ENCODE measurements at regions not wholly inside any gene's neighbourhood (a gene's known extent, or its start where the extent isn't known, plus 50 kb on each side); places are given as distances from the start of the nearest gene placed in this dataset.

- H3K27ac Mint-ChIP-seq = no peak overlapping the region
- no peak overlapping the region for H3K4me3 Mint-ChIP-seq (ENCODE audit: low read depth)
- H3K9me3 Mint-ChIP-seq = no peaks in the 10 kb centered on the region
- no peaks in the 10 kb centered on the region for H3K4me1 Mint-ChIP-seq (ENCODE audit: low read depth)
- intact Hi-C loops (cut with micrococcal nuclease) = no loop called here
- H3K27me3 Mint-ChIP-seq (ENCODE audit: low read depth) = no peaks in the 10 kb centered on the region
- H3K36me3 Mint-ChIP-seq (ENCODE audit: low read depth) = no peaks in the 10 kb centered on the region
- DNase-seq (ENCODE audit: low spot score) = no peak
These were observed 155.5 kb upstream of the STARD13 start for GRCh38 chr13:33441015-33441414.

DNA sequence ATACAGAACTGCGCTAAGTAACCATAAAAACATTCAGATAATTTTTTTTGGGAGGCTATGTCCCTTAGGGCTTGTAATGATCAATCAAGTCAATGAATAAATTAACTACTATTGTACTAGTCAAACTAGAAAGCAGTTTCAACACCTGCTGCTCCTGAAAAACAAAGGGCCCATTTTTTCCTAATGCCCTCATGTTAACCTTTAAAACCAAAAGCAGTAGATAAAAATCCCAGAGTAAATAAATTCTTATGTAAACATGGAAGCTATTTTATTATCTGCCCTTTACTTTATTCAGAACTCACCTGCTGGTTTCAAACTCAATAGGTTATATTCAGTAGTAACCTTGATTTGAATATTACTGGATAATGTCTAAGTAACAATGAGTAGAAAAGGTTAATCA, 159.5 kb upstream of the STARD13 start:
- no peak for DNase-seq (ENCODE audit: low spot score)
- no peaks in the 10 kb centered on the region for H3K4me1 Mint-ChIP-seq (ENCODE audit: low read depth)
- no peak overlapping the region for H3K27ac Mint-ChIP-seq
- no peaks in the 10 kb centered on the region for H3K36me3 Mint-ChIP-seq (ENCODE audit: low read depth)
- no peaks in the 10 kb centered on the region for H3K9me3 Mint-ChIP-seq
- H3K4me3 Mint-ChIP-seq (ENCODE audit: low read depth) = no peak overlapping the region
- intact Hi-C loops (cut with micrococcal nuclease) = no loop called here
- H3K27me3 Mint-ChIP-seq (ENCODE audit: low read depth) = peaks cover 3% of the 10 kb centered on the region

DNA sequence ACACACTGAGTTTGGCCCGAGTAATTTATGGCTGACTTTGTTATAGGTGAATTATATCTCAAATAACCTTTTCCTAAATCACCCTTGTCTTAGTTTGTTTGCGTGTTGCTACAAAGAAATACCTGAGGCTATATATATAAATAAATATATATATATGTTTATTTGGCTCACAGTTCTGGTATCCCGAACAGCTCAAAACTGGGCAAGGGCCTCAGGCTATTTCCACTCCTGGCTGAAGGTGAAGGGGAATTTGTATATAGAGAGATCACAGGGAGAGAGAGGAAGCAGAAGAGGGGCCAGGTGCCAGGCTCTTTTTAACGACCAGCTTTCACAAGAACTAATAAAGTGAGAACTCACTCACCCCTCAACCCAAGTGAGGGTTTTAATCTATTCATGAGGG, 159.9 kb upstream of the STARD13 start:
- intact Hi-C loops (cut with micrococcal nuclease) = no loop called here
- no peaks in the 10 kb centered on the region for H3K36me3 Mint-ChIP-seq (ENCODE audit: low read depth)
- peaks cover 3% of the 10 kb centered on the region for H3K27me3 Mint-ChIP-seq (ENCODE audit: low read depth)
- H3K4me3 Mint-ChIP-seq (ENCODE audit: low read depth) = no peak overlapping the region
- H3K4me1 Mint-ChIP-seq (ENCODE audit: low read depth) = no peaks in the 10 kb centered on the region
- H3K9me3 Mint-ChIP-seq = no peaks in the 10 kb centered on the region
- no peak for DNase-seq (ENCODE audit: low spot score)
- no peak overlapping the region for H3K27ac Mint-ChIP-seq

DNA sequence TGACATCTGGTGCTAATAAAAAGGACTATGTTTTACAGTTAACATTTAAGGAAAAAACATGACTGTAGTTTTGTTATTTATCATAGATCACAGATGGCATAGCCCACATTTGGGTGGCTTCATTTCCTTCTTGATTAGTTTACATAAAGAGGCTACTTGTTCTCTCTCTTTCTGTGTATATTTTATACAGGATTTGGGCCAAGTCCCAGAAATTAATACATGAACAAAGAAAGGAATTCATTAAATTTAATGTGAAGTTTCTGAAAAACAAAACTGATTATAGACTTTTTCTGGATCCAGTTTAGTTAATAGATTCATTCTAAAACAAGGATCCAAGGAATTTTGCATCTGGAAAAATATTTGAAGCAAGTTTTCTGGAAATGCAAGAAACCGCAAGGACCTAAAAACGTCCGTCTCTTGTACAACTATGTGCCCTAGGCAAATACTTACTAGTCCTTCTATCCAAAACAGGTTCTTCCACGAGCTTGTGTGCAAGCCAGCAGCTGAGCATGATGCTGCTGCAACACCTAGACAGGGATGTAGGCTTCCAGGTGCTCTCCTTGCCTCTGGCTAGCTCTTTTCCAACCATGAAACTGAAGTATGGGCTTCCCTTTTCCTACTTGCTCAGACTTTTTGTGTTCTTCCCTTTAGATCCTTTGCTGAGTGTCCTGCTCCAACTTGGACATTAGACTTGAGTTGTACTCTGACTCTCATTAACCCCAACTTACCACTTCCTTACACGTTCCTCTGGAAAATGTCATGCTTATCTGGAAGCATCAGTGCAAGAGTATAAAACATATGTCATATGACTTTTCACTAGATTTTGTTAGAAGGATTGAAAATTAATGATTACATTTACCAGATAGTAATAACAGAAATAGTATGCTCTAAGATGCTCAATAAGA, 161.5 kb upstream of the STARD13 start:
- H3K27ac Mint-ChIP-seq = no peak overlapping the region
- H3K4me1 Mint-ChIP-seq (ENCODE audit: low read depth) = no peaks in the 10 kb centered on the region
- no peak overlapping the region for H3K4me3 Mint-ChIP-seq (ENCODE audit: low read depth)
- no peaks in the 10 kb centered on the region for H3K36me3 Mint-ChIP-seq (ENCODE audit: low read depth)
- DNase-seq (ENCODE audit: low spot score) = no peak
- H3K9me3 Mint-ChIP-seq = no peaks in the 10 kb centered on the region
- H3K27me3 Mint-ChIP-seq (ENCODE audit: low read depth) = peaks cover 5% of the 10 kb centered on the region
- intact Hi-C loops (cut with micrococcal nuclease) = no loop called here

DNA sequence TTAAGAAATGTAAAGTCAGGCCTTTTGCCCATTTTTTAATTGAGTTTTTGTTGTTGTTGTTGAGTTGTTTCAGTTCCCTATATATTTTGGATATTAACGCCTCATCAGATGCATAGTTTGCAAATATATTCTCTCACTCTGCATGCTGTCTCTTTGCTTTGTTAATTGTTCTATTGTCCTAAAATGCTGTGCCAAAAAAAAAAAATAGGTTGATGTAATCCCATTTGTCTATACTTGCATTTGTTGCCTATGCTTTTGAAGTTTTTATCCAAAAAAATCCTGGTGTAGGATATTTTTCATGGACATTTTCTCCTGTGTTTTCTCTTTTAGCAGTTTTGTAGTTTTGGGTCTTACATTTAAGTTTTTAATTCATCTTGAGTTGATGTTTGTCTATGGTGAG, 163.3 kb upstream of the STARD13 start:
- Mint-ChIP-seq H3K36me3 (ENCODE audit: low read depth) (no peaks in the 10 kb centered on the region), H3K4me3 (ENCODE audit: low read depth) (no peak overlapping the region), H3K27ac (no peak overlapping the region), H3K9me3 (no peaks in the 10 kb centered on the region), H3K27me3 (ENCODE audit: low read depth) (peaks cover 5% of the 10 kb centered on the region), H3K4me1 (ENCODE audit: low read depth) (no peaks in the 10 kb centered on the region)
- DNase-seq (ENCODE audit: low spot score) = no peak
- intact Hi-C loops (cut with micrococcal nuclease) = no loop called here

GRCh38 chr13:33450956-33451709, 165.6 kb upstream of the STARD13 start:
- H3K36me3 Mint-ChIP-seq (ENCODE audit: low read depth) = no peaks in the 10 kb centered on the region
- H3K9me3 Mint-ChIP-seq = no peaks in the 10 kb centered on the region
- no peak overlapping the region for H3K27ac Mint-ChIP-seq
- intact Hi-C loops (cut with micrococcal nuclease) = no loop called here
- no peaks in the 10 kb centered on the region for H3K4me1 Mint-ChIP-seq (ENCODE audit: low read depth)
- no peak for DNase-seq (ENCODE audit: low spot score)
- peaks cover 5% of the 10 kb centered on the region for H3K27me3 Mint-ChIP-seq (ENCODE audit: low read depth)
- H3K4me3 Mint-ChIP-seq (ENCODE audit: low read depth) = no peak overlapping the region

GRCh38 chr13:33452873-33453517, 167.4 kb upstream of the STARD13 start:
- no peak overlapping the region for H3K27ac Mint-ChIP-seq
- no peaks in the 10 kb centered on the region for H3K36me3 Mint-ChIP-seq (ENCODE audit: low read depth)
- H3K4me3 Mint-ChIP-seq (ENCODE audit: low read depth) = no peak overlapping the region
- H3K27me3 Mint-ChIP-seq (ENCODE audit: low read depth) = peaks cover 5% of the 10 kb centered on the region
- H3K4me1 Mint-ChIP-seq (ENCODE audit: low read depth) = no peaks in the 10 kb centered on the region
- H3K9me3 Mint-ChIP-seq = no peaks in the 10 kb centered on the region
- intact Hi-C loops (cut with micrococcal nuclease) = no loop called here
- DNase-seq (ENCODE audit: low spot score) = no peak

DNA sequence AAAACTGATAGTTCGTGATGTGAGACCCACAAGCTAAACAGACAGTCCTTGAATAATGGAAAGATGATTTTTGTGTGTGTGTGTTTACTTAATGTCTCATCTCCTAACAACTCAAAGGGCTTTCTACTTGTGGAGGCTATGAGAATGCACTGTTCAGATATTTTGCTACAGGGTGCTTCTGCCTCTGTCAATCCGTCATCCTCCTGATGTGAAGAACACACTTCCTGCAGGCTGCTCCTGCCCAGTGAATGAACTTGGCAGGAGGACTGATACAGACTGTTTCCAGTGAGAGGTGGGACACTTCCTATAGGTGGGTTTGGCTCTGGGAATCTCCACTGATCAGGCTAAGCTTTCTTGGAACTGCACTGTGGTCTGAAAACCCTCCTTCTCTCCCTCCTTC, 168.4 kb upstream of the STARD13 start:
- Mint-ChIP-seq H3K4me3 (ENCODE audit: low read depth) (no peak overlapping the region), H3K4me1 (ENCODE audit: low read depth) (no peaks in the 10 kb centered on the region), H3K9me3 (no peaks in the 10 kb centered on the region), H3K36me3 (ENCODE audit: low read depth) (no peaks in the 10 kb centered on the region), H3K27ac (no peak overlapping the region), H3K27me3 (ENCODE audit: low read depth) (peaks cover 3% of the 10 kb centered on the region)
- DNase-seq (ENCODE audit: low spot score) = no peak
- intact Hi-C loops (cut with micrococcal nuclease) = no loop called here

GRCh38 chr13:33454844-33455705, 169.5 kb upstream of the STARD13 start:
- Mint-ChIP-seq H3K36me3 (ENCODE audit: low read depth) (no peaks in the 10 kb centered on the region), H3K9me3 (no peaks in the 10 kb centered on the region), H3K27ac (no peak overlapping the region), H3K4me3 (ENCODE audit: low read depth) (no peak overlapping the region), H3K27me3 (ENCODE audit: low read depth) (peaks cover 2% of the 10 kb centered on the region), H3K4me1 (ENCODE audit: low read depth) (no peaks in the 10 kb centered on the region)
- DNase-seq (ENCODE audit: low spot score) = no peak
- intact Hi-C loops (cut with micrococcal nuclease) = no loop called here

DNA sequence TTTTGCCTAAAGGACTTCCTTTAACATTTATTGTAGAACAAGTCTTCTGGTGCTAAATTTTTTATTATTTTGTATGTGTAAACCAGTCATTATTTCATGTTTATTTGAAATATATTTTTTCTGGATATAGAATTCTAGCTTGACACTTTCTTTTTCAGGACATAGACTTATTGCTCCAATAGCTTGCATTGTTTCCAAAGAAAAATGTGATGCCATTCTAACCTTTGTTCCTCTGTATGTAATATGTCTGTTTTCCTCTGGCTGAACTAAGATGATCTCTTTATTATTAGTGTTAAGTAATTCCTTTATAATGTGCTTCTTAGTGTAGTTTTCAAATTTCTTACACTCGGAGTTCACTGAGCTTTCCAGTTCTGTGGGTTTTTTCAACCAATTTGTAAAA, 174.1 kb upstream of the STARD13 start:
- Mint-ChIP-seq H3K4me1 (ENCODE audit: low read depth) (no peaks in the 10 kb centered on the region), H3K36me3 (ENCODE audit: low read depth) (no peaks in the 10 kb centered on the region), H3K27ac (no peak overlapping the region), H3K27me3 (ENCODE audit: low read depth) (no peaks in the 10 kb centered on the region), H3K9me3 (no peaks in the 10 kb centered on the region), H3K4me3 (ENCODE audit: low read depth) (no peak overlapping the region)
- no peak for DNase-seq (ENCODE audit: low spot score)
- intact Hi-C loops (cut with micrococcal nuclease) = no loop called here

DNA sequence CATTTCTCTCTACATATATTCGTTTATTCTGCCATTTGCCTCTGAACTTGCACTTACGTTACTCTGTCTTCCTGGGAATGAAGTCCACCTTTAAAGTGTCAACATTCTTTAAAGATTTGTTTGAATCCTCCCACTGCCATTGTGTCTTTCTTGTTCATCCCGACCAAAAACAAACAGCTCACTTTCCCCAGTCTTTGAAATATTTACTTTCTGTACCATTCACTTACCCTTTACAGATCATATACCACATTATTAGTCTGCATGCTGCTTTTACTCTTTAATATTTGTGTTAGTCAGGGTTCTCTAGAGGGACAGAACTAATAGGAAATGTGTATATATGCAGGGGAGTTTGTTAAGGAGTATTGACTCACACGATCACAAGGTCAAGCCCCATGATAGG, 176.6 kb upstream of the STARD13 start:
- Mint-ChIP-seq H3K9me3 (peaks cover 3% of the 10 kb centered on the region), H3K27ac (no peak overlapping the region), H3K27me3 (ENCODE audit: low read depth) (no peaks in the 10 kb centered on the region), H3K4me3 (ENCODE audit: low read depth) (no peak overlapping the region), H3K36me3 (ENCODE audit: low read depth) (no peaks in the 10 kb centered on the region), H3K4me1 (ENCODE audit: low read depth) (no peaks in the 10 kb centered on the region)
- intact Hi-C loops (cut with micrococcal nuclease) = no loop called here
- no peak for DNase-seq (ENCODE audit: low spot score)

DNA sequence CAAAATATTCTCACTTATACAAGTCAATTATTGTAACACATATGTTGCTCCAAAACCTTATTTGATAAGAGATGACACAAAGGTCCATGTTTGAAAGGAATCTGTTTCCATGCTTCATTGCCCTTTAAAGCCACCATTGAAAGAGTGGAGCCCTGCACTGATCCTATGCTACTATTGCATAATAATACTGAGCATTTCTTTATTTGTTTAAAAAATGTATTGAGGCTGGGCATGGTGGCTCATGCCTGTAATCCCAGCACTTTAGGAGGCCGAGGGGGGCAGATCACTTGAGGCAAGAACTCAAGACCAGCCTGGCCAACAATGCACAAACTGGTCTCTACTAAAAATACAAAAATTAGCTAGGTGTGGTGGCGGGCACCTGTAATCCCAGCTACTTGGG, 178.8 kb upstream of the STARD13 start:
- Mint-ChIP-seq H3K4me3 (ENCODE audit: low read depth) (no peak overlapping the region), H3K9me3 (peaks cover 3% of the 10 kb centered on the region), H3K36me3 (ENCODE audit: low read depth) (no peaks in the 10 kb centered on the region), H3K4me1 (ENCODE audit: low read depth) (no peaks in the 10 kb centered on the region), H3K27me3 (ENCODE audit: low read depth) (no peaks in the 10 kb centered on the region), H3K27ac (no peak overlapping the region)
- intact Hi-C loops (cut with micrococcal nuclease) = no loop called here
- DNase-seq (ENCODE audit: low spot score) = no peak

Measured in activated T-helper 2 cell treated with anti-CD3 and anti-CD28 coated beads, Interferon-gamma antibody, Interleukin-2, Interleukin-4, amounts not matched to agents 10 μg/mL and 5 μg/mL and 100 μg/mL, durations not matched to agents 14 hours and 24 hours and 36 hours (primary cell).